ENCODE measurements at regions not wholly inside any gene's neighbourhood (a gene's known extent, or its start where the extent isn't known, plus 50 kb on each side); places are given as distances from the start of the nearest gene placed in this dataset.

GRCh38 chr18:39834636-39835035, 2120.4 kb upstream of the PIK3C3 start:
- ChIA-PET CTCF (ENCODE audit: partially characterized antibody) (interaction anchor here (1.0 to 1.5 kb wide), 3 partner anchors 16 to 325 kb away, joined by 3 read pairs; no protein-coding TSS in a partner anchor), POLR2A (ENCODE audit: partially characterized antibody) (no interaction called here)
- Histone ChIP-seq H3K27me3 (replicated peaks in 1 of 4; ENCODE audit: control insufficient read depth in 3 of 4, extremely low read depth in 1 of 4, insufficient read depth in 3 of 4, low read length in 3 of 4) (no peaks in the 10 kb centered on the region), H2AFZ (ENCODE audit: low read length) (no peak overlapping the region), H3K23ac (ENCODE audit: insufficient read length) (no peak overlapping the region), H2BK120ac (replicated peaks; ENCODE audit: low read depth, low read length) (no peak overlapping the region), H2AK5ac (ENCODE audit: low read depth, low read length) (no peak overlapping the region), H3K36me3 (ENCODE audit: control insufficient read depth in 2 of 4, insufficient read depth in 4 of 4, low read length in 3 of 4) (no peaks in the 10 kb centered on the region), H2BK5ac (ENCODE audit: low read depth, low read length) (no peak overlapping the region), H3K79me2 (ENCODE audit: control insufficient read depth in 1 of 2, insufficient read depth in 2 of 2, low read length in 2 of 2) (no peaks in the 10 kb centered on the region), H3K79me1 (ENCODE audit: low read depth, low read length) (no peaks in the 10 kb centered on the region), H3K56ac (replicated peaks; ENCODE audit: insufficient read length, low read depth, low read length) (no peak overlapping the region), H2BK20ac (ENCODE audit: low read length) (no peak overlapping the region), H4K8ac (ENCODE audit: extremely low read depth, insufficient read depth, low read length) (no peak overlapping the region), H4K91ac (replicated peaks; ENCODE audit: insufficient read length, low read length) (no peak overlapping the region), H3K9me3 (ENCODE audit: insufficient read depth in 2 of 2, low read depth in 1 of 2, low read length in 1 of 2) (no peaks in the 10 kb centered on the region), H3K4me2 (ENCODE audit: insufficient read depth in 1 of 2, low read depth in 2 of 2, low read length in 2 of 2) (no peak overlapping the region), H3K4me1 (replicated peaks in 1 of 4; ENCODE audit: control insufficient read depth in 3 of 4, insufficient read depth in 4 of 4, low read length in 3 of 4) (no peaks in the 10 kb centered on the region), H3K18ac (ENCODE audit: extremely low read depth, low read length) (no peak overlapping the region), H3K14ac (ENCODE audit: insufficient read length) (no peak overlapping the region), H3K9ac (replicated peaks in 1 of 4; ENCODE audit: extremely low read depth in 1 of 4, low read depth in 3 of 4, low read length in 3 of 4) (no peak overlapping the region), H3K23me2 (ENCODE audit: low read depth, low read length) (peaks cover 2% of the 10 kb centered on the region; the same call in 1 of the 2 replicates), H4K5ac (ENCODE audit: insufficient read length, low read depth, low read length) (no peak overlapping the region), H3K4me3 (ENCODE audit: extremely low read depth in 1 of 4, insufficient read depth in 2 of 4, low read depth in 3 of 4, low read length in 4 of 4) (no peak overlapping the region), H3K27ac (ENCODE audit: low read depth, low read length) (no peak overlapping the region), H2BK12ac (ENCODE audit: low read depth, low read length) (no peak overlapping the region), H2BK15ac (ENCODE audit: low read length) (no peak overlapping the region), H4K20me1 (replicated peaks in 1 of 2; ENCODE audit: control insufficient read depth in 1 of 2, insufficient read depth in 2 of 2, low read length in 2 of 2) (no peaks in the 10 kb centered on the region), H3K4ac (replicated peaks; ENCODE audit: insufficient read length, low read depth, low read length) (no peak overlapping the region)
- no peak for DNase-seq (ENCODE audit: low read depth in 1 of 2, low spot score in 2 of 2)
- no peak for TF ChIP-seq RXRA (IDR thresholded peaks at IDR 0.05; ENCODE audit: insufficient read depth, low read depth, low read length)
- TF ChIP-seq ATF2 (IDR thresholded peaks at IDR 0.05; ENCODE audit: low read length): no peak
- no peak for TF ChIP-seq SP4 (IDR thresholded peaks at IDR 0.05; ENCODE audit: low read length)
- 87% methylated on average over 4 of the region's 4 CpGs; no CpG with 5 or more reads in 1 of the 2 experiments for WGBS, 2 experiments (ENCODE audit: extremely low coverage in 1 of 2, insufficient coverage in 1 of 2, insufficient read length in 1 of 2, insufficient replicate concordance in 2 of 2, low coverage in 1 of 2, low lambda C conversion rate in 2 of 2, missing lambda C conversion rate in 1 of 2)
- FAIRE-seq: no peak

Data from H1 (cell line).